HG03103 (cell line): ENCODE measurements at regions not wholly inside any gene's neighbourhood (a gene's known extent, or its start where the extent isn't known, plus 50 kb on each side); places are given as distances from the start of the nearest gene placed in this dataset.
A peak's percentile ranks its signal among the peaks of the same experiment; 100 is the strongest.
"Not testable (repeated sequence)": the region's sequence is repeated elsewhere in the genome, so short reads cannot be mapped to it uniquely, and the experiment has no call there.

Experiments used
- ATAC-seq: cut with Tn5 transposase; IDR thresholded peaks from one replicate; pipeline ENCODE4 v1.9.1; 2021; ENCODE audit warnings: low read depth; ENCODE audit not compliant: unreplicated experiment

- ATAC-seq = no peak
These were observed 1288.6 kb upstream of the CITED2 start for GRCh38 chr6:140663094-140663493.

- no peak for ATAC-seq
These were observed 1287.2 kb upstream of the CITED2 start for GRCh38 chr6:140661691-140662090.

- ATAC-seq = no peak
These were observed 1285.8 kb upstream of the CITED2 start for GRCh38 chr6:140660295-140660694.

- ATAC-seq = no peak
These were observed 1279.5 kb upstream of the CITED2 start for GRCh38 chr6:140653972-140654371.

GRCh38 chr6:140653506-140653905, 1279.1 kb upstream of the CITED2 start:
- no peak for ATAC-seq

- not testable (repeated sequence) for ATAC-seq
These were observed 1275.1 kb upstream of the CITED2 start for GRCh38 chr6:140649502-140649901.

GRCh38 chr6:140647322-140647721, 1272.9 kb upstream of the CITED2 start:
- ATAC-seq = not testable (repeated sequence)

- no peak for ATAC-seq
These were observed 1269.6 kb upstream of the CITED2 start for GRCh38 chr6:140644017-140644416.

- ATAC-seq = peak; percentile 91
These were observed 1267.0 kb upstream of the CITED2 start for GRCh38 chr6:140641412-140641811.

GRCh38 chr6:140636908-140637402, 1262.5 kb upstream of the CITED2 start:
- ATAC-seq = no peak

GRCh38 chr6:140636271-140636907, 1261.9 kb upstream of the CITED2 start:
- ATAC-seq = no peak

- ATAC-seq = no peak
These were observed 1252.6 kb upstream of the CITED2 start for GRCh38 chr6:140627002-140627401.

GRCh38 chr6:140623498-140623897, 1249.0 kb upstream of the CITED2 start:
- no peak for ATAC-seq

- ATAC-seq = no peak
These were observed 1246.0 kb upstream of the CITED2 start for GRCh38 chr6:140620496-140620895.

- ATAC-seq = no peak
These were observed 1235.5 kb upstream of the CITED2 start for GRCh38 chr6:140609956-140610355.

- no peak for ATAC-seq
These were observed 1234.9 kb upstream of the CITED2 start for GRCh38 chr6:140609321-140609720.

GRCh38 chr6:140604786-140605185, 1230.3 kb upstream of the CITED2 start:
- no peak for ATAC-seq

GRCh38 chr6:140602431-140603248, 1228.2 kb upstream of the CITED2 start:
- ATAC-seq = no peak

GRCh38 chr6:140601021-140601808, 1226.8 kb upstream of the CITED2 start:
- ATAC-seq = no peak

GRCh38 chr6:140599916-140600315, 1225.5 kb upstream of the CITED2 start:
- no peak for ATAC-seq

- no peak for ATAC-seq
These were observed 1222.7 kb upstream of the CITED2 start for GRCh38 chr6:140597181-140597580.
